ENCODE measurements at regions not wholly inside any gene's neighbourhood (a gene's known extent, or its start where the extent isn't known, plus 50 kb on each side); places are given as distances from the start of the nearest gene placed in this dataset.

DNA sequence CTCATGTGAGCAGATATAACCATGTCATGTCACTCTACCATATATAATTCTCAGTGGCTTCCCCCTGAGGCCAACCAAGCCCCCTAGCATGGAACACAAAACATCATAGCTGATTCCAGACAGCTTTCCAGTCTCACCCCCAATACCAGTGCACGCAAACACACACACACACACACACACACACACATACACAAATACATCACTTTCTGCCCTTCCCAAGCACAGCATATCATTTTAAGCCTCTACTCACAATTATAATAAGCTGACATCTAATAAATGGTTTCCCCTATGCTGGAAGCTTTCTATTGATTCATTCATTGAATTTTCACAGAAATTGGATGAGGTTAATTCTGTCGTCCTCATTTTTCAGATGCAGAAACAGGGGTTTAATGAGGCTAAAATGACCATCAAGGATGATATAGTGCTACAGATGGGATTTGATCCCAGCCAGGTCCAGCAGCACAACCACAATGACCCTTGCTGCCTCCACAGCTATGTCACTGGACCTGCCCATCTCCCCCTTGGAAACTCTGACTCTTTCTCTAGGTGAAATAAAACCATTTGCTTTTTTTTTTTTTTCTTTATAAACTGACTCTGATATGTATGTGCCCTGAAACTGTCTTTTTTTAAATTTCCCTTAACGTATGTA lies 131.1 kb downstream of the TMEM114 start:
- no peak for DNase-seq (ENCODE audit: low spot score)
- H3K36me3 ChIP-seq (ENCODE audit: low read depth), result no peaks in the 10 kb centered on the region
- TF ChIP-seq, protein P1, sequence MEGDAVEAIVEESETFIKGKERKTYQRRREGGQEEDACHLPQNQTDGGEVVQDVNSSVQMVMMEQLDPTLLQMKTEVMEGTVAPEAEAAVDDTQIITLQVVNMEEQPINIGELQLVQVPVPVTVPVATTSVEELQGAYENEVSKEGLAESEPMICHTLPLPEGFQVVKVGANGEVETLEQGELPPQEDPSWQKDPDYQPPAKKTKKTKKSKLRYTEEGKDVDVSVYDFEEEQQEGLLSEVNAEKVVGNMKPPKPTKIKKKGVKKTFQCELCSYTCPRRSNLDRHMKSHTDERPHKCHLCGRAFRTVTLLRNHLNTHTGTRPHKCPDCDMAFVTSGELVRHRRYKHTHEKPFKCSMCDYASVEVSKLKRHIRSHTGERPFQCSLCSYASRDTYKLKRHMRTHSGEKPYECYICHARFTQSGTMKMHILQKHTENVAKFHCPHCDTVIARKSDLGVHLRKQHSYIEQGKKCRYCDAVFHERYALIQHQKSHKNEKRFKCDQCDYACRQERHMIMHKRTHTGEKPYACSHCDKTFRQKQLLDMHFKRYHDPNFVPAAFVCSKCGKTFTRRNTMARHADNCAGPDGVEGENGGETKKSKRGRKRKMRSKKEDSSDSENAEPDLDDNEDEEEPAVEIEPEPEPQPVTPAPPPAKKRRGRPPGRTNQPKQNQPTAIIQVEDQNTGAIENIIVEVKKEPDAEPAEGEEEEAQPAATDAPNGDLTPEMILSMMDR (IDR thresholded peaks at IDR 0.05; ENCODE audit: poor library complexity, severe bottlenecking), result no peak

DNA sequence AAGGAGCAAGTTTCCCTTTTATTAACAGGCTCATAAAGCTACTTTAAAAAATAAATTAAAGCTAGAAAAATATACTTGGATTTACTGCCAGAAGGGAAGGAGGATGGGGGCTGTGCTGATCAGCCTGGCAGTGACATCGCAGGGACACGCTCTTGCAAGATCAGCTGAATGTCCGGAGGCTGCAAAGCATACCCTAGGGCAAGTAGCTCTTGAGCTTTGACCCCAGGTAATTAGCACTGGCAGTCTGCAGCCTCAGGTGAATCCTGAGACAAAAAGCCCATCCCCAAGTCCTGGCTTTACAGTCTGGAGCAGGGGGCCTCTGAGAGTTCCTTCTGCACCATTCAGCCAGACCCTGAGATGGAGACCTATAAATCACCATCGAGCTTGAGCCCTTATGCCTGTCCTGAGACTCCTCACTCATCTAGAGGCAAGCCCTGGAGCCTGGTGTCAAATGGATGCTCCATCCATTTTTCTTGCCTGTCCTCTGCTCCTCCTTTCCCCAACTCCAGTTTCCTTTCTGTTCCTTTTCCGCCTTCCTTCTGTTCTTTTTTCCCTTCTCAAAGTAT lies 131.7 kb downstream of the TMEM114 start:
- no peaks in the 10 kb centered on the region for H3K4me1 ChIP-seq (ENCODE audit: insufficient read depth, poor library complexity, severe bottlenecking)
- no peak overlapping the region for H3K4me3 ChIP-seq (ENCODE audit: severe bottlenecking)
- TF ChIP-seq, protein P1 (IDR thresholded peaks at IDR 0.05; ENCODE audit: poor library complexity, severe bottlenecking), result no peak
- H3K9me3 ChIP-seq (ENCODE audit: severe bottlenecking), result peaks cover 3% of the 10 kb centered on the region
- no peak for ATAC-seq (ENCODE audit: low read depth)
- H3K36me3 ChIP-seq (ENCODE audit: low read depth), result no peaks in the 10 kb centered on the region
- DNase-seq (ENCODE audit: low spot score), result no peak
- H3K27me3 ChIP-seq (ENCODE audit: insufficient read depth, poor library complexity, severe bottlenecking), result peaks cover 3% of the 10 kb centered on the region
- H3K27ac ChIP-seq (ENCODE audit: poor library complexity, severe bottlenecking), result no peak overlapping the region

More for the DNA sequence above, 131.1 kb downstream of the TMEM114 start:
- Histone ChIP-seq H3K27ac (ENCODE audit: poor library complexity, severe bottlenecking) (no peak overlapping the region), H3K4me3 (ENCODE audit: severe bottlenecking) (no peak overlapping the region), H3K27me3 (ENCODE audit: insufficient read depth, poor library complexity, severe bottlenecking) (peaks cover 3% of the 10 kb centered on the region), H3K4me1 (ENCODE audit: insufficient read depth, poor library complexity, severe bottlenecking) (no peaks in the 10 kb centered on the region), H3K9me3 (ENCODE audit: severe bottlenecking) (peaks cover 3% of the 10 kb centered on the region)
- no peak for ATAC-seq (ENCODE audit: low read depth)

DNA sequence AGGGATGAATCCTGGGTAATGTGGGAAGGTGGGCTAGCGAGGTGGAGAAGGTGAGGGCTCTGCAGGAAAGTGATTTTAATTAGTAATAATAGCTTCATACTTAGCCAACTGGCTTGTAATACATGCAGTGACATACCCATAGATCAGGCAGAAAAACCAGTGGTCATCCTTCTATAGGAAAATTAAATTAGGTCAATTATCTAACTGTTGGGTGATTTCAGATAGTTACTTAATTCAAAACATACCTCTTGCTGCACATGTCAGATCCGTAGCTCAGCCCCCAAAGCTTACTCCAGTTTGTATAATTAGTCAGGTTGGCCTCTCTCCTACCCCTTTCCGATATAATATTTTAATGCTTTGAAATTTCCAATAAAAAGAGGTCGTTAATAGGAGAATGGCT lies 137.0 kb downstream of the TMEM114 start:
- DNase-seq (ENCODE audit: low spot score) (no peak), ATAC-seq (ENCODE audit: low read depth) (no peak)
- TF ChIP-seq, protein P1 (IDR thresholded peaks at IDR 0.05; ENCODE audit: poor library complexity, severe bottlenecking), result no peak
- Histone ChIP-seq H3K4me1 (ENCODE audit: insufficient read depth, poor library complexity, severe bottlenecking) (no peaks in the 10 kb centered on the region), H3K4me3 (ENCODE audit: severe bottlenecking) (no peak overlapping the region), H3K27ac (ENCODE audit: poor library complexity, severe bottlenecking) (no peak overlapping the region), H3K9me3 (ENCODE audit: severe bottlenecking) (peaks cover 3% of the 10 kb centered on the region), H3K27me3 (ENCODE audit: insufficient read depth, poor library complexity, severe bottlenecking) (peaks cover 1% of the 10 kb centered on the region), H3K36me3 (ENCODE audit: low read depth) (no peaks in the 10 kb centered on the region)

DNA sequence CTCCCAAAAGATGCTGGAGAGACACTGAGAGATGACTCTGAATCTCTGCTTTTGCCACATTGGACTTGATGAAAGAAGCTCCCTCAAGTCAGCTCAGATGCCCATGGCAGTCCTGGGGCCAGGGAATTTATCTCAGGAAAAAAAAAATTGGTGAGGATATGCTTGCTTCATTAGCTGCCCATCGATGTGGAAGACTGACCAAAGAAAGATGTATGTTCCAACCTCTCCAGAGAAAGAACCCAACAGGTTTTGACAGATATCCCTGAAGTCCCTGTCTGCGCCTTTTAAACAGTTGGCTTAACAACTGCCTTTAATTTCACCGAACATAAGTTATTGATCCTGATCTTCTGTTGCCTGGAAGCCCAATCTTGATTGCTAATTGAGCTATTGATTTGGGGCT lies 137.4 kb downstream of the TMEM114 start:
- Histone ChIP-seq H3K27ac (ENCODE audit: poor library complexity, severe bottlenecking) (no peak overlapping the region), H3K4me3 (ENCODE audit: severe bottlenecking) (no peak overlapping the region), H3K36me3 (ENCODE audit: low read depth) (no peaks in the 10 kb centered on the region), H3K4me1 (ENCODE audit: insufficient read depth, poor library complexity, severe bottlenecking) (no peaks in the 10 kb centered on the region), H3K27me3 (ENCODE audit: insufficient read depth, poor library complexity, severe bottlenecking) (no peaks in the 10 kb centered on the region), H3K9me3 (ENCODE audit: severe bottlenecking) (peaks cover 3% of the 10 kb centered on the region)
- ATAC-seq (ENCODE audit: low read depth) (no peak), DNase-seq (ENCODE audit: low spot score) (no peak)
- TF ChIP-seq, protein P1 (IDR thresholded peaks at IDR 0.05; ENCODE audit: poor library complexity, severe bottlenecking), result no peak

DNA sequence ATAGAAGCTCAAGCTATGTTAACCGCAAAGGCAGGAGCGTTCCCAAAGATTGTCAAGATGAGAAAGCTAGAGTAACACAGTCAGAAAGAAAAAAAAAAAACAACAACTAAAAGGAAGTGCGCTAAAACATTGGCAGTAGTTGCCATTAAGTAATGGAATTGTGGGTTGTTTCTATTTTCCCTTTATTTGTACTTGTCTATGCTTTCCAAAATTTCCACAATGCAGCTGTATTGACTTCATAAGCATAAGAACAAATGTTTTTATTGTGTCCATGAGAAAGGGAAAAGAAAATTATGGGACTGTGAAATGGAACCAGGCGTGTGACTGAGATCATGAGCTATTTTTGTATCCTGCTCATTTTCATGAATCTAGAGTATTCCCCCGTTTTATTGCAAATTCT lies 153.4 kb downstream of the TMEM114 start:
- DNase-seq (ENCODE audit: low spot score) (no peak), ATAC-seq (ENCODE audit: low read depth) (no peak)
- TF ChIP-seq, protein P1 (IDR thresholded peaks at IDR 0.05; ENCODE audit: poor library complexity, severe bottlenecking), result no peak
- no peaks in the 10 kb centered on the region for H3K36me3 ChIP-seq (ENCODE audit: low read depth)
- H3K4me3 ChIP-seq (ENCODE audit: severe bottlenecking), result no peak overlapping the region
- H3K4me1 ChIP-seq (ENCODE audit: insufficient read depth, poor library complexity, severe bottlenecking), result no peaks in the 10 kb centered on the region
- no peak overlapping the region for H3K27ac ChIP-seq (ENCODE audit: poor library complexity, severe bottlenecking)
- H3K9me3 ChIP-seq (ENCODE audit: severe bottlenecking), result no peaks in the 10 kb centered on the region
- no peaks in the 10 kb centered on the region for H3K27me3 ChIP-seq (ENCODE audit: insufficient read depth, poor library complexity, severe bottlenecking)

All from RWPE2 (cell line).